ENCODE measurements at regions not wholly inside any gene's neighbourhood (a gene's known extent, or its start where the extent isn't known, plus 50 kb on each side); places are given as distances from the start of the nearest gene placed in this dataset.
"Not testable (repeated sequence)": the region's sequence is repeated elsewhere in the genome, so short reads cannot be mapped to it uniquely, and the experiment has no call there.

DNA sequence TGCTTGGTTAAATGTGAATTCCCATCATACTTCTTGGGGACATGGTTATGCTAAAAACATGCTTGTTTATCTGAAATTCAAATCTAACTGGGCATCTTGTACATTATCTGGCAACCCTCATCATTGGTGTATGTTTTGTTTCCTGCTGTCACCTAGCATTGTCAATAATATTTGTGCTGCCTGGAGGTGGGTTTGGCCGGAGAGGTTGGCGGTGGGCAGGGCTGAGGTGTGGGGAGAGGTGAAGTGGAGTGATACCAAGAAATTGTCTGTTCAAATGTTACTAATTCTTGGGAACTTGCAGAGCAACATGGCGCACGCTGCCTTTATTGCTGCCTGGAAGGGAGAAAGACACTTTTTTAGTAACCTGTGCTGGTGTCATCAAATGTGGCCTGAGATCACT lies 280.5 kb downstream of the VRK1 start:
- DNase-seq: no peak

DNA sequence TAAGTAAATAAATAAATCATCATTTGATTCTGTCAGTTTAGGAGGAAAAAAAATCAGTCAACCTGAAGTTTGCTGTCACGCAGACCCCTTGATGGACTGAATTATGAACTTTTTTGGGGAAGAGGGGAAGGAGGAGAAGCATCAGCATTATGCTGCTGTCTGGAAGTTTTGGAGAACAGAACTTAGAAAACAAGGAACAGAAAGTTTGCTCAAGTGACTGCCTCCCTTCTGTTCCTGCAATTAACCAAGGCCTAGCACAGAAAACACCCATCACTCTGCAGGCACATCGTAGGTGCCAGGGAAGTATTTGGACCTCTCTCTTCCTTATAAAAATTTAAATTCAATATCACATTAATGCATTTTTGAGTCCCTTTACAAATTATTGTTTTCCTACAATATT lies 283.8 kb downstream of the VRK1 start:
- DNase-seq: no peak

DNA sequence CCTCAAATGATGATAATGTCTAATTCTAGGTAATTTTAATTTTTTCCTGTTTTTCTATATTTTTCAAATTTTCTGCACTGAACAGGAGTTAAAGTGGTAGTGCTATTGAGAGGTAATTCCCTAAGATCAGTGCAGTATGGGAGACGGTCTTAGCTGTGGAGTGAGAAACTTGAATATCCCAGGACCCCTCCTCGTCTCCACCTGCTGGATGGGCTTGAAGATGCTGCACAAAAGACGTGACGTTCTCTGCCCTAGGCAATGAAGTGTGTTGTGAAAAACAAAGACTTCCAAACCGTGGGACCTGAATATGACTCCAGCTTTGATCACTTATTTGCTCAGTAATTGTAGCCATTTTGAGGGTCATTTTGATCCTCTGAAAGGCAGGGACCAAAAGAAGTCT lies 298.1 kb downstream of the VRK1 start:
- DNase-seq: no peak

DNA sequence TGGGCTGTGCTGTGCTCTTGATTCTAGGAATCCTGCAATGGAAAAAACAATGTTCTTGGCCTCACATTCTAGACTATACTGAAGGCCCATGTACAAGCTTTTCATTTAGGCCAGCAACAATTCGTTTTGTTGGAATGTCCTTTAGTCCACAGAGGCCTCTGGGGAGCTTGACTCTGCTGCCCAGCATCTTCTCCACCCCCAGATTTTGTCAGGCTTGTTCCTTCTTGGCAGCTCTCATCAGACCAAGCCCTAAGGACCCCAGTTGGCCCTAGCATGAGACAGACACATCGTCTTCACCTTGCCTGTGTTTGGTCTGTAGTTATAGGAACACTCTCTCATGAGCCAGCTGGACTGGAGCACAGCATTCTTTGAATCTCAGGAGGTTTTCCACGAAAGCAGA lies 300.1 kb downstream of the VRK1 start:
- no peak for DNase-seq

DNA sequence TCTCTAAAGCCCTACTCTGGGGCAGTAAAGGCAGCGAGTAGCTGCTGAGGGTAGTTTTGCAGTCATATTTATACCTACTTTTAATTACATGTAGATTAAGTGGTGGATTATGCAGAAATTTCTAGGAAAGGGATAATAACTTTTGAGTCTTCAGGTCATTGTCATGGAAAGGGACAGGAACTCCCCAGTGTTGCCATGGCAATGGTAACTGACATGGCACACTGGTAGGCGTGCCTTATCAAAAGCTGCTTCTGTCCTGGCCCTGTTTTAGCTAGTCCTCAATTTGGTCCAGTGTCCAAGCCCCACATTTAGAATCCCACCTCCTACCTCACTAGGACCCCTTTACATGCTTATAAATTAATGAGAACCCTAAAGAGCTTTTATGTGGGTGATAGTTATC lies 303.1 kb downstream of the VRK1 start:
- no peak for DNase-seq

DNA sequence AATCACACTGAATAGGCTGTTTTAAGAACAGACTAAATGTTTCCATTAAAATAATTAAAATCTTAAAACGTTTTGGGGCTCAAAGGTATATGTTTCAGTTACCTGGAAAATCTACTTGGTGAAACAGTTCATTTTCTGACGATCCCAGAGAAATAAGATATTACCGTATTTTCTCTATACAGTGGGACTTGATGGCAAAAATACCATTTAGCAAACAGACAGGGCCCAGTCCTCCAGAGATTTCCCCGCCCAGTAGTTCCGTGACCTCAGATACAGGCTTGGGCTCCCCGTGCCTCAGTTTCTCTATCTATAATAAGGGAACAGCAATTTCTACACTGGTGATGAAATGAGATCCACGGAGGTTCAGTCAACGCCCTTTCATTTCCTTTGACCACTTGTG lies 304.4 kb downstream of the VRK1 start:
- no peak for DNase-seq

DNA sequence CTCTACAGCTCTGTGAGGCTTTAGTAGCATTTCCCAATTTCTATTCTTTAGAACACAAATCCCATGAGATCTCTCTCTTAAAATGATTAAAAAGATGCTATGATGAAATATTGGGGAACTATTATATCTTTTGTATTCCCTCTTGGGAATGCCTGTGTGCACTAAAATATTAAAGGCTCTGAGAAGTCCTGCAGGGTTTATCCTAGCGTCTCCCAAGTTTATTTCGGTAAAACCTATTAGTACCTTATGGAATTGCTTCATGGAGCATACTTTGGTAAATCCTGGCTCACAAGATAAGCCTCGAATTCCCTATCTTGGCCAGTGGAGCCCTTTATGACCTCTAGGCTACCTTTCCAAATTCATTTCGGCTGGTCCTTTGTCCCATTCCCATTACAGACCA lies 306.8 kb downstream of the VRK1 start:
- DNase-seq: no peak

DNA sequence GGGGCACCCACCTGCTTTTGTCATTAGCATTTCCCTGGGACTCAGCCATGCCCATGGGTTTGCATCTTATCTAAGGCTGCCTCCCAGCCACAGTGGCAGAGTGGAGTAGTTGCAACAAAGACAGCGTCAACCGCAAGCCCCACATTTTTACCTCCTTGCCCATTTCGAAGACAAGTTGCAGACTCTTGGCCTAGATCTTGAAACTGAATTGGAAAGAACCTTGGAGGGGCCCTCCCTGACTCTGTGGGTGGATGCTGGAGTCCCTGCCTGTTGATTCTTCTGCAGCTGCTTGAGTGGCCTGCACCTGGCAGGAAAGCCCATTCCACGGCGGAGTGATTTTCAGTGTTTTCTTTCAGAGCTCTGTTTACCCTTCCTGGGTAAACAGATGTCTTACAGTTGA lies 309.0 kb downstream of the VRK1 start:
- no peak for DNase-seq

DNA sequence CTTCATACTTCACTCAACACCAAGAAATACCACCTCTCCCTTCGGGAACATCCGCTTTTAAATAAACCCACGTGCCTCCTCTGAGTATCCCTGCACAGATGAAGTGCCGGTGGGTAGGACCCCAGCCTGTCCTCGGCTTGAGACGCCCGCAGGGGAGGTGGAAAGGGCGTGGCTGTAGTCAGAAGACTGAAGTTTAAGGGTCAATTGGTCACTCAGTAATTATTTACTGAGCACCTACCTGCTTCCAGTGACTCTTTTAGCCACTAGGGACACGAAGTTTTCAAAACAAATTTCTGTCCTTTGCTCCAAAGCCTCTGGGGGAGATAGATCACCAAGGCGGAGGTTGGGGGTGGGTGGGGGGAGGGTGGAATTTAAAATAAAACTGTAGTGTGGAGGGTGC lies 309.4 kb downstream of the VRK1 start:
- no peak for DNase-seq

DNA sequence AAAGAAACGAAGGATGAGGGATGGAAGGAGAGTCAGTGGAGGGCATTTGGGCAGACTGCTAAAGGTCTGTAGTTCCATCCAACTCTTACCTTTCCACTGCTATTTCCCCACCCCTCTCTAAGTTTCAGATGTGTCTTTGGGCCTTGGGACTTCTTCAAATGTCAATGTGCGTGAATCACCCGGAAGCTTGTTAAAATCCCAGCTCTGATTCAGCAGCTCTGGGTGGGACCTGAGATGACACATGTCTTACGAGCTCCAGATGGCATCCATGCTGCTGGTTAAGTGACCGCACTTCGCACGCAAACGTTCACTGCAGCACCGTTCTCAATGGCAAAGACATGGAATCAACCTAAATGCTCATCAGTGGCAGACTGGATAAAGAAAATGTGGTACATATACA lies 309.9 kb downstream of the VRK1 start:
- DNase-seq: no peak

DNA sequence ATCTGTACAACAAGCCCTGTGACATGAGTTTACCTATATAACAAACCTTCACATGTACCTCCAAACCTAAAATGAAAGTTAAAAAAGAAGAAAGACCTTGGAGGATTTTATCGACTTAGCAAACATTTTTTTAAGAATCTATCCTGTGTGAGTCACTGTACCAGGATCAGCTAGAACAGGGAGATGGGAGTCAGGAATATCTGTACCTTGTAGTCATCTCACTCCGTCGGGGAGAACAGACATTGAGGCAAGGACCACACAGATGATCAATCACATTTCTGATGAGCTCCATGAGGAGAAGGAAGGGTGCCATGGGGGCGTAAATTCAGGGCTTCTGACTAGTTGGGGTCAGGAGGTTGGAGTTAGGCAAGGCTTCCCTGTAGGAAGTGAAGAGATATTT lies 310.6 kb downstream of the VRK1 start:
- no peak for DNase-seq

DNA sequence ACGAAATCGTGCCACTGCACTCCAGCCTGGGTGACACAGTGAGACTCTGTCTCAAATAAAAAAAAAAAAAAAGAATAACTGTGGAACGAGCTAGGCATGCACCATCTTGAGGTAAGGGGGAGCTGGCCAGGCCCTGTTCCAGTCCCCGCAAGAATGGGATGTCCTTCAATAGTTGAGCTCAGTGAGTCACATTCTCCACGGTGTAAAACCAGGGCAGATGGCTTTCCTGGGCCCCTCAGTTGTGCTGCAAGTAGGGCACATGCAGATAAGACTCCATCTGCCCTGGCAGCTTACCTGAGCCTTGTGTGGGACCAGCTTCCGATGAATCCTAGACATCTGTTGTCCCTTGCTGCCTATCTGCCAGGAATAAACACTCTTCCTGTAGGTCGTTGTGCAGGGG lies 312.1 kb downstream of the VRK1 start:
- no peak for DNase-seq

DNA sequence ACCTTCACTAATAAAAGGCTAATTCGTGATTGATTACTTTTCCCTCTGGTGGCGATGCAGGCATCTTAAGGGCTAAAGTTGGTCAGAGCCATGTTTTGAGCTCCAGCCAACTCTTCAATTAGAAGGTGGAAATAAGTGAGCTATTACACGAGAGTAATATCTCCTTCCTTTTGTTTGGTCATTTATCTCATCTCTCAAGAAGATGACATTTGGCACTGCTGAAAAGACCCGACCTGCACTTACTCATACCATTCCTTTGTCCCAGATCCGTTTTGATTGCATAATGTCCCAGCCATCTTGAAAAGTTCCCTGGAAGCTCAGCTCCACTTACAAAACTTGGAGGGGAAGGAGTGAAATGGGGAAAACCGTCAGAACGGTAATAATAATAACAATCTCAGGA lies 316.2 kb downstream of the VRK1 start:
- DNase-seq: no peak

DNA sequence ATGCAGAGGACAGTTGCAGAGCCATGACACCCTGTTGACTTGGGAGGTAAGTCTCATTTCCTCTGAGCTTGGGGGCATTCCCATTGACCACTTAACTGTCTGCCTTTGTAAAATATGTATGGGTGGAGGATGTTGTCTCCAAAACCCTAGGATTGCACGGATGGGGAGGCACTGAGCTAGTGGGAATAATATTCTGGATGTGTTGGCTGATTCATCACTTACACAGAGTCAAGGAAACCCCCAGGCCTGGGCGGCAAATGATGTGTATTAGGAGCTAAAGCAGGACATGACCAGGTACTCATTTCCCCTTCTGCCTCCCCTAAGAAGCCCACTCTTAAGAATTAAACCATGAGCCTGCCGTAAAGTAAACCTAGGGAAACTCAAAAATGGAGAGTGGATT lies 319.4 kb downstream of the VRK1 start:
- no peak for DNase-seq

DNA sequence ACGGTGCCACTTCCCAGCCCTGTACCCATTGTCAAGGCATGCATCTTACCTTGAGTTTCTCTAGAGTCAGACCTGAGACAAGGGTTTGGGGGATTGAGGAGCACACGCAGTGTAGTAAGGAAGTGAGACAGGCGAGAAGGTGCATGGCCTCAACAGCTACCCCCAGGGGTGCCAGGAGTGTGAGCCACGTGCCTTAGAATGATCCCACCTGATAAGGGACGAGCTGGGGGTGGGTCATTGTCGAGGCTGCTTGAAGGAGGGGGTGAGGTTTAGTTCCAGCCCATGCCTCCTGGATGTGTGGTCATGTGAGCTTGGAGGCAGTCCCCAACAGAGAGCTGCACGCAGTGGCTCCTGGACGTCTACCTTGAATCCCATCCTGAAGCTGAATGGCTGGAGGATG lies 320.5 kb downstream of the VRK1 start:
- no peak for DNase-seq

DNA sequence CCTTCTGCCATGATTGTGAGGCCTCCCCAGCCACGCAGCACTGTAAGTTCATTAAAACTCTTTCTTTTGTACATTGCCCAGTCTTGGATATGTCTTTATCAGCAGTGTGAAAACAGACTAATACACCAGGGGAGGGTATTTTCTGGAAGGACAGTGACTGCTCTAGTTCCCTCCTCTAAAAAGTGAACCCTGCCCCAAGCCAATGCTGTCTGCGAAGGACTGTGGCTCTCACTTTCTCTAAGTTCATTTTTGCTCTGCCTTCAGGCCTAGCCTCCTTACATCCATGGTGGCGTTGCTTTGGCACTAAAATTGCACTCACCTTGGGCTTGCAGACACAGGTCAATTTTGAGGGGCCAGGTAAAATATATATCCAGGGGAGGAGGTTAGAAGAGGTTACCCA lies 323.0 kb downstream of the VRK1 start:
- no peak for DNase-seq

DNA sequence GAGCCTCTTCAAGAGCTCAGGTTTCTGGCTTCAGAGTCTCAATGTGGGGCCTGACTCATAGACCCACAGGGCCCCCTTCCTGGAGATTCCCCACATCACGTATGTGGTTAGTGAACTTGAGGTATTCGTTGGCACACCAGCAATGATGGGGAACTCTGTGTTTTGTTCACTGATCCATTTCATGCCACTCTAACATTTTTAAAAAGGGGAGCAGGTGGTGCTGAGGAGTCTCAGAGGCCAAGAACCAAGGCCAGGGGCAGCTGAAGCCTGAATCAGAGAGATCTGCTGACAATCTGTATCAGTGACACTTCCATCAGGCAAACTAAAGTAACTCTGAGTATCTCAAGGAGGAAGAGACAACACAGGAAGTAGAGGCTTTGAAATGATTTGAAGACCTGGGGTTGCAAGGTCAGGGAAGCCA lies 323.4 kb downstream of the VRK1 start:
- DNase-seq: peak; percentile 48 to 54

DNA sequence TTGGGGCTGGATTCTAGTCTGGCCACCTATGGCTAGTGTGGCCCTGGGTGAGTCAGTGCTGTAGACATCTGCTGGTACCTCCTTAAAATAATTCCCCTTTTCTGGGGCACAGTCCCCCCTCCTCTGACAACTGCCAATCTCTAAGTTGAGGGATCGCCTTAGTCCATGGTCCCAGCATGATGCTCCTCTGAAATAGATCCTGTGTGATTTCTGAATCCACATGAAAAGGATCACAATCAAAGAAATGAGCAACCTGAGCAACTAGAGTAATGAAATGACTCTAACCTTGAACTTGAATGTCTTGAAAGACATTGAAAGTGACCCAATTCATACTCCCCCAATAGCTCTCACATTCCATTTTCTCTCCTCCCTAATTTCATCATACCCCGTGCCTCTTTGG lies 332.5 kb downstream of the VRK1 start:
- DNase-seq: no peak

DNA sequence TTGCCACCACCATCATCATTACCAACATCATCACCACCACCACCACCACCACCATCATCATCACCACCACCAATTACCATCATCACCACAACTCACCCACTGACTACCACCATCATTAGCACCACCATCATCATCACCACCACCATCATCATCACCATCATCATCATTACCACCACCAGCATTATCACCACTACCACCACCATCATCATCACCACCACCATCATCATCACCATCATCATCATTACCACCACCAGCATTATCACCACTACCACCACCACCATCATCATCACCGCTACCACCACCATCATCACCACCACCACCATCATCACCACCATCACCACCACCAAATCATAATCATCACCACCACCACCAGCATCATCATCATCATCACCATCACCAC lies 338.7 kb downstream of the VRK1 start:
- not testable (repeated sequence) for DNase-seq

DNA sequence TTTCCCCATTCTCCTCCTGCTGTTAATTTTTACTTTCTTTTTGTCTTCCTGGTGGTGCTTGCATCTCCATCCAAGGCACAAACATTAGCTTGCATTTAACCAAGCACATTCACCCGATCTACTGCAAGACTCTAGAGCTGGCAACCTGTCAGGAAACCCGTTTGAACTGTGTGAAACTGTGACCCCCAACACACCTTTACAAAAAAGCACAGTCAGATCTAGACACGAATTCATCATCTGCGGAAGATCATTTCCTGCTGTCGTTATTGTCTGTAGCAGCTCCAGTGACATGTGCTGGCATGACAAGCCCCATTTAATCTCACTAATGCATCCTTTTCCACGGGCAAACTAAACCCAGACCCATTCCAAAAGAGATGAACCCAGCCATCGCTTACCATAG lies 340.5 kb downstream of the VRK1 start:
- no peak for DNase-seq

DNA sequence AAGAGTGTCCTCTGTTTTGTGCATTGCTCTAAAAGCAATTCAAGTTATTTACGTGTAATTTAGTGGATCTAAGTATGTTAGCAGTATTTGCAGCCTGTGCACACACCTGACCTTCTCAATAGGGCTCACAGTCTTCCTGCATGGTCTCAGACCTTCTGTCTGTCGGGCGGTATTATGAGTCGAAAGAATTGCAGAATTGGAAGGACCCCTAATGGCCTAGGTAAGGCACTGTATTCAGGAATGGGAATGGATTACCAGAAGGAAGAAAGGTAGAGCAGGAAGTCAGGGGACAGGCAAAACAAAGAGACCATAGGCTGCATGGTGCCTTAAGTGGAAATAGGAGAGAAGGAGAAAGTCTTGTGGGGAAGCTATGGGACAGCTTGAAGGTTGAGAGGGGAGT lies 341.6 kb downstream of the VRK1 start:
- no peak for DNase-seq

DNA sequence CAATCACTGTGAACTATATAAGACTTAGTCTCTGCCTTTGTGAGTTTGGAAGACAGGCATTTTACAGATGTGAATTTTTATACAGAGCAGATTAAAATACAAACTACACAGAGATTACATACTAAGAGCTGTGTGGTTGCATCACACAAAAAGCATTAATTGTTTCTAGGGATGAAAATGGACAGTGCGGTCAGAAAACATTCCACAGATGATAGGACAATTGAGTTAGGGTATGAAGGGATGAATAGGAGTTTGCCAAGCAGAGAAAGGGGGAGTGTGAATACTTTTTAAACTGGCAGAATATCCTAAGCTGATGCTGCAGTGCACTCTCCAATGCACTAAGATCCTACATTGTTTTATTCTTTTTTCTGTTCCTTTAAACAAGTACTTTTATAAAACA lies 345.8 kb downstream of the VRK1 start:
- no peak for DNase-seq

DNA sequence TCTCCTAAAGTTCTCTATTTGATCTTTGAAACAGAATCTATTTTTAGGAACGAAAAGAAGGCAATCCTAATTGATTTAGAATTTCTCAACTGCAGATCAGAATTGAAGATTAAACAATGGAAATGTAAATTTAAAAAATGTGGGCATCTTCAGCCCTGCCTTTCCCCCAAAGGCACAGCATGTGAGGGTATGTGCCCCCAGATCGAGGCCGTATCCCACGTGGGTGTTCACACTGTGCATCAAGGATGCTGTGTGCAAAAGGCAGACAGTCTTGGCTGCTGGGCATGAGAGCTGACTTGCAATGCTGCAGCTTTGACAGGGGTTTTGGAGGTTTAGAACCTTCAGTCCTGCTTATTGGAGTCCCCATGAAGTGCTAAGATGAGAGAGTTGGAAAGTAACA lies 346.3 kb downstream of the VRK1 start:
- no peak for DNase-seq

DNA sequence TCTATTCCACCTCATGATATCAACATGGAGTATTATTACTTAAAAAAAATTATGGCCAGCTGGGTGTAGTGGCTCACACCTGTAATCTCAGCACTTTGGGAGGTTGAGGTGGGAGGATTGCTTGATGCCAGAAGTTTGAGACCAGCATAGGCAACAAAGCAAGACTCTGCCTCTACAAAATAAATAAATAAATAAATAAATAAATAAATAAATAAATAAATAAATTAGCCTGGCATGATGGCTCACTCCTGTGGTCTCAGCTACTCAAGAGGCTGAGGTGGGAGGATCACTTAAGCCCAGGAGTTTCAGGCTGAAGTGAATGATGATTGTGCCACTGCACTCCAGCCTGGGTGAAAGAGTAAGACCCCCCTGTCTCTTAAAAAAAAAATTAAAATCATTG lies 350.8 kb downstream of the VRK1 start:
- not testable (repeated sequence) for DNase-seq

DNA sequence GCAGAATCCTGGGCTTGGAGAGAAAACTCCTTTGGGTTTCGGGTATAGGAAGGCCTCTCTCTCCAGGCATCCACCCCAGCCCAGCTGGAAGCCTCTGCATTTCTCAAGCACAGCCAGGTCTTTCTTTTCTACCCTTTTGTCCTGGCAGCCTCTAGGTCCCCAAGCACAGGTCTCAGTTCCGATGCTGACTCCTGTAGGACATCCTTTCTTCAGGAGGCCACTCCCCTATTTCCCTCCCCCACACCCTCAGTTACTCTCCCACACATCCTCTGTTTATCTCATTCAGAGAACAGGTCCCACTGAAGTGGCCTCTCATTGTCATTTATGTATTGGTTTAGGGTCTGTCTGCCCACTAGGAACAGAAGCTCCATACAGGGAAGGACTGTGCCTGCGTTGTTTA lies 352.6 kb downstream of the VRK1 start:
- DNase-seq: no peak

DNA sequence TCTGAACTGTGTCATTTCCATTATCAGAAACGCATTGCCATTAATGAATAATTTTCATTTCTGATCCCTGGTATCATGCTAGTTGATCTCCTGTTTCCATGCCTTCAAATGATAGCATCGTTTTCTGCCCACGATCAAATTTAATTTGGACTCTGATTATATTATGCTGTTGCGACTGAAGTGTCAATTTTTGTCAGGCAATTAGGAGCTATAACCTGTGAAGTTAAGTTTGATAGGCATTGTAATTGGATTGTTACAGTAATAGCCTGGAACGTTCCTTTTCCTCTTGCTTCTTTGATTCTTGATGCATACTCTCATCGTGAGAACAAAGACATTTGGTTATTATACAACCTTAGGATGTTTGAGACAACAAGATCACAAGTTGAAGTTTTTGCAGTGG lies 356.3 kb downstream of the VRK1 start:
- DNase-seq: no peak
